ENCODE measurements at regions not wholly inside any gene's neighbourhood (a gene's known extent, or its start where the extent isn't known, plus 50 kb on each side); places are given as distances from the start of the nearest gene placed in this dataset.
"Not testable (repeated sequence)": the region's sequence is repeated elsewhere in the genome, so short reads cannot be mapped to it uniquely, and the experiment has no call there.

DNA sequence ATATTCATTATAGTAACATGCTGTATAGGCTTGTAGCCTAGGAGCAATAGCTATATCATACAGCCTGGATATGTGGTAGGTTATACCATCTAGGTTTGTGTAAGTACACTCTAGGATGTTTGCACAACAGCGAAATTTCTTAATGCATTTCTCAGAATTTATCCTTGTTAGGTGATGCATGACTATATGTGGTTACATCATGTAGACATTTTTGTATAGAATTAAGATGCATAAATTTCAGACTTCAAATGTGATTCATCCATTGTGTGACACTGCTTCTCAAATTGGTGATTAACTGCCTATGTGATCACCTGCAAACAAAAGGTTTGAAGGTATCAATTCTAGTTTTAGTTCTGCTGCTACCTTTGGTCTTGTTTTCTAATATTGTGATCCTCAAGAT is 1787.0 kb upstream of the PIK3C3 start:
- DNase-seq = no peak

DNA sequence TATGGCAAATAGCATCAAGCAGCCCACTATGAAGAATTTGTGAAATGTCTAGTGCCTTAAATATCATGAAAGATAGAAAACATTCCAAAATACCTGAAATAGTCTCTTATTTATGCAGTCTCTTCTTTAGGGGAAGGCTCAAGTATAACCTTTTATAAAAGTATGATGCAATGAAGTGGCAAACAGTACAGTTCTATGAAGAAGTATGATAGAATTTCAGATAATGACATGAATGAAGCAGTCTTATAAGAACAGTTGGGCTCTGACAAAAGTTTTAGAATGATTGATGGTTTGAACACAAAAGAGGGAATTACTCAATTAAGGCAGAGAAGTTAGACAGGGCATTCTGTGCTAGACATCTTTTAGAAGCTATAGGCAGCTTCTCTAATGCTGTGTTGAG is 1791.8 kb upstream of the PIK3C3 start:
- no peak for DNase-seq

DNA sequence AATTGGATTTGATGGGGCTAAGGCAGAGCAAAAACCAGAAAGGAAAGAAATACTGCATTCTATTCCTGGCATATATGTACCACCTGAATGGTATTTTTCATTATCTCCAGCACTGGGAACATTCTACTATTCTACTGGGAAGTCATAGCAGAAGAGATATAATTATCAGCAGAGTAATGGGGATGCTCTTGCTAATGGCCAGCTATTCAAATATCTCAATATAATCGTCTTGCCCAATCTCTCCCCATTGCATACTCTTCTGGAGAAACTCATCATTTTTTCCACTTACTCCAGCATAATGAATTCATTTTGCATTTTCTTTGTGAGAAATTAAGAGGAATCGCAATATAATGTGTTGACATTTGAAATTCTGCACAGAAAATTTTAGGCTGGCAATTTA is 1794.7 kb upstream of the PIK3C3 start:
- no peak for DNase-seq

DNA sequence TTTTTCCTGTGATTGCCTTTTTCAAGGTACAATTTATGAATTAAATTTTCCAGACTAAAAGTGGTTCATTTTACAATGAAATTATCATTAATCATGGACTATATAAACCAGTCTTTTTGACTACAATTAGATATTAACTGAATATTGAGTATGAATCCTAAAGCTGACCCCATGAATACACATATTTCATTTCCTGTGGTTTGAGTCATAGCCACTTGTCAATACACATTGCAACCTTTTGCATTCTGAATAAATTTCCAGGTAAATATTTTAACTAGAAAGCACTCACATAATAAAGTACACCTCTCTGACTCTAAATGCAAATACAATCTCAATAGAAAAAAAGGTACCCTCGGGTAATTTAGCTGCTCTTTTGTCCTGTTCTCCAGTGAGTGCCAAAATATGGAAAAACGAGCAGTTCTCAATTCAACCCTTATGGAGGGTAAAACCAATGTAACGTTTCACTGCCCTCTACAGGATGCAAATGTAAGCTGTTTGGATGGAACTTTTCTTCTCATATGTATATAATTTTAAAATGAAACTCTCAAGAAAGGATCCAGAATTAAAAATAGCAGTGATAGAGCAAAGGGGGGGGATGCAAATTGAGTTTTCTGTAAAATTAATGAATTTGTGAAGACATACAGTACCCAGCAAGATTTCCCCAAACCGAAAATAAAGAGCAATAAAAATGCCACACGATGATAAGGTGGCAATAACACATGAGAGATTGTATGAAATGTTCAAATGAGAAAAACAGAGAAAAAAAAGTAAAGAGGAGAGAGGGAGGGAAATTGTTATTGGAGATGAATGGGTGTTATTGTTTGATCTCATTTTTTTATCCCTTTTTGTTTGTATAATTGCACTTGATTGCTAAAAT is 1795.7 kb upstream of the PIK3C3 start:
- no peak for DNase-seq

DNA sequence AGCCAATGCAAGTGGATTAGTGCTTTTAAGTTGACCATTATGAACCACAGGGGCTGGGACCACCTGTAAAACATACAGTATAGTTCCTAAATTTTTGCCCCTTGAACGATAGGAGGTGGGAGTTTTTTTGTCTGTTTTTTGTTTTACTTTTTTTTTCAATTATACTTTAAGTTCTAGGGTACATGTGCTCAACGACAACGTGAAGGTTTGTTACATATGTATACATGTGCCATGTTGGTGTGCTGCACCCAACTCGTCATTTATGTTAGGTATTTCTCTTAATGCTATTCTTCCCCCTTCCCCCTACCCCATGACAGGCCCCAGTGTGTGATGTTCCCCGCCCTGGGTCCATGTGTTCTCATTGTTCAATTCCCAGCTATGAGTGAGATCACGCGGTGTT is 1797.9 kb upstream of the PIK3C3 start:
- no peak for DNase-seq

DNA sequence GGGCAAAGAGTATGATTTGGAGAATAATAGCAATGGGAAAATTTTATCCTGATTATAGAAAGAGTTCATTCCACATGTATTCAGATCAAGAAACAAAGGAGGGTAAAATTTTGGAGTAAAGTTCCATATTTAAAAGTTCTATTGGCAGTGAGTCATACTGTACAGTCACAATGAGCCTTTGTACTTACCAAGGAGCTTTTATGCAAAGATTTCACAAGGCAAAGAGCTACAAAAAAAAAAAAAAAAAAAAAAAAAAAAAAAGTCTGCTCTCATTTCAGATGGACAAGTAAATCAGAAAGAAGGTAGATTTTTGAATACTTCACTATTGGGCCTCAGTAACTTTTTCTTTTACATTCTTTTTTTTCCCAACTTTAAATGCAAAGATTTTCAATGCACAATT is 1802.2 kb upstream of the PIK3C3 start:
- DNase-seq = no peak

DNA sequence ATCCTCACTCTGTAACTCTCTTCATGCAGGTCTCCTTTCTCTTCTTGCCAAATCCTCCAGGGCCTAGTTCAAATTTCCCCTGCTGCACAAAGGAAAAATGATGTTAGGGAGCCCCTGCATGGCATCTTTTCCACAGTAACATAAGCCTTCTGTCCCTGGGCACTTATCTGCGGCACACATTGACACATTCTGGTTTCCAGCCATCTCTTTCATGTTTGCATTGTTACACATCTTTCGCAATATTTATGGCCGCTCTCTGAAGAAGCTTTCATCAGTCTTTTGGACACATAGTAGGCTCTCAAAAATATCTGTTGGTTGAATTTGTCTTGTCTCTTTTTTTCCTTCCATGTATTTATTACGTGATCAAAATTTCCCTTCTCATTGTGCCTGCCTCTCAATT is 1806.1 kb upstream of the PIK3C3 start:
- no peak for DNase-seq

DNA sequence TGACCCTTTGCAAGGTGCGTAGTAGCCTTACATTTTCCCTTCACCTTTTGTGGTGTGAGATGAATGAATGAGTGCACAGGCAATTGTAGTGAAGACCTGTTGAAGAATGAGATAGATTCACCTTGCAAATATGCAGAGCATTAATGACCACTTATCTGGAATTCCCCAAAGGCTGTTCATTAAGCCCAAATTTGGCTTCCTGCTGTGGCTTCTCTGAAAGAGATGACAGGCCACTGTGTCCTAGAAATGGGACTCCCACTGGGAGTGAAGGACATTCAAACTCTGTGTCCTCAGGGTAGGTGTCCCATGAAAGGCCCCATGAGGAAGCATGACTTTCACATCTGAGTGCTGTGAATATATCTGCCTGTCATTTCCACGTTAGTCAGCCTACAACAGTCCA is 1821.8 kb upstream of the PIK3C3 start:
- no peak for DNase-seq

DNA sequence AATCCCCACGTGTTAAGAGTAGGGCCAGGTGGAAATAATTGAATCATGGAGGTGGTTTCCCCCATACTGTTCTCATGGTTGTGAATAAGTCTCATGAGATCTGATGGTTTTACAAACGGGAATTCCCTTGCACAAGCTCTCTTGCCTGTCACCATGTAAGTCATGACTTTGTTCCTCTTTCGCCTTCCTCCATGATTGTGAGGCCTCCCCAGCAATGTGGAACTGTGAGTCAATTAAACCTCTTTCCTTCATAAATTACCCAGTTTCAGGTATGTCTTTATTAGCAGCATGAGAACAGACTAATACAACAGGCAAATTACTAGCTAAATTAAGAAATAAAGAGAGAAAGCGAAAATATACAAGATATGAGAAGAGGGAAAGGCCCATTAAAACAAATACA is 1822.6 kb upstream of the PIK3C3 start:
- not testable (repeated sequence) for DNase-seq

DNA sequence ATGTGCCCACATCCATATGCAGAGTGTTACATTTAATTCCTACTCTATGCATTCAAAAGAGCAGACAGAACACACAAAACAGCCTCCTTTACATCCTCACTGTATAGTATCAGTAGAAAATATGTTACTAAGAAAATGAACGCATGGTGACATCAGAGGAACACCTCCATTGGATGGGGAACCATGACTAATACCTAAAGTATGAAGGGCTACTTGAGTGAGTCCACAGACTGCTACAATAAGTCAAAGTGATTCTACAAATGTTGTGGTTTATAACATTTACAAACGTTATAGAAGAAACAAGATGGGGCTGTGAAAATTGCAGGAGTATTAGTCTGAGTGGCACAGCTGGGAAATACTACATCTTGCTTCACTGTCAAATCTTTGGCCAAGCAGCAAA is 1830.9 kb upstream of the PIK3C3 start:
- DNase-seq = no peak

DNA sequence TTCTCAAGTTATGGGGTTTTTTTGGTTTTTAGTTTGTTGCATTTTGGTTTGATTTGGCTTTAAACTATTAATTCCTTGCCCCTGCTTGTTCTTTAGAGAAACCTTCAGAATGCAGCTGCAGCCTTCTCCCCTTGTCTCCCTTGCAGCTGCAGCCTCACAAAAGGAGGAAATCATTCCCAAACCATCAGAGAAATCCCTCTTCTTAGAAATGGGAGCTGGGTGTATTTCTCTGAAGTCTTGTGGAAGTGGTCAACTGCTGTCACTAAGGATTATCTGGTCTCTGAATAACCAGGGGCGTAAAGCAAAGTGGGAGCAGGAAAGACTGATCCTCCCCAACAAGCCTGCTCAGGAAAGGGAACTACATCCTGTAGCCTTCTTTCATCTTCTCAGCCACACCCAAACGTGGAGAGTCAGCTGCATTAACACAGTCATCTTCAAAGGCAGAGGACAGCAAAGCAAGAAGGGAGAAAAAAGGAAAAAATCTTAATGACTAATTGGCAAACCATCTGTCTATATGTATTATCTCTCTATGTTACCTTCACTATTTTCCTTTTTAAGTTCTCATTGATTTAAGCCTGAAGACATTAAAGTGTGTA is 1834.1 kb upstream of the PIK3C3 start:
- DNase-seq = no peak

DNA sequence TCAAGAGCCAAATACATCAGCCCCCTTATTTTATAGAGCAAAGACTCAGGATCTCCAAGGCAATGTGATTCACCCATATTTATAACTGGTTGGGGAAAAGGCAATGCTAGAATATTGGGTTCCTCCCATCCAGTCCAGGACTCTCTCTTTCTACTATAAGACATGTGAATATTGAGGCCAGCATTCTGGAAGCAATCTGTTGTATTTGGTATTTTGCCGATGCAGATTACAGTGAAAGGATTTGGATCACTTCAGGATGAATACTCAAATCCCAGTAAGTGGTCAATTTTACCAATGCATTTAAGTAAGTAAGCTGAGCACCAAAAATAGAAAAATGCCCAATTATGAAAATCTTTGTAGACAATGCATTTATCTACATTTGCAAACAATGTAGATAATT is 1834.7 kb upstream of the PIK3C3 start:
- DNase-seq = no peak

DNA sequence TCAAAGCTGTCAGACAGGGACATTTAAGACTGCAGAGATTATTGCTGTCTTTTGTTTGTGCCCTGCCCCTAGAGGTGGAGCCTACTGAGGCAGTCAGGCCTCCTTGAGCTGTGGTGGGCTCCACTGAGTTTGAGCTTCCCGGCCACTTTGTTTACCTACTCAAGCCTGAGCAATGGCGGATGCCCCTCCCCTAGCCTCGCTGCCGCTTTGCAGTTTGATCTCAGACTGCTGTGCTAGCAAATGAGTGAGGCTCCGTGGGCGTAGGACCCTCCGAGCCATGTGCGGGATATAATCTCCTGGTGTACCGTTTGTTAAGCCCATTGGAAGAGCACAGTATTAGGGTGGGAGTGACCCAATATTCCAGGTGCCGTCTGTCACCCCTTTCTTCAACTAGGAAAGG is 1835.5 kb upstream of the PIK3C3 start:
- not testable (repeated sequence) for DNase-seq

DNA sequence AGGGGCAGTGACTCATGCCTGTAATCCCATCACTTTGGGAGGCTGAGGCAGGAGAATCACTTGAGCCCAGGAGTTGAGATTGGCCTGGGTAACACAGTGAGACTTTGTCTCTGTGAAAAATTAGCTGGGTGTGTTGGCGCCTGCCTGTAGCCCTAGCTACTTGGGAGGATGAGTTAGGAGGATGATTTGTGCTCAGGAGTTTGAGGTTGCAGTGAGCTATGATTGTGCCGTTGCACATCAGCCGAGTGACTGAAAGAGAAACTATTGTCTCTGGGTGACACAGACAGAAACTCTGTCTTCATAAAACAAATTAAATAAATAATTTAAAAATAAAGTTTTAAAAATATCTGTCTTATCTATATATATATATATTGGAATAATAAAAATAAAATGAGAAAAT is 1844.6 kb upstream of the PIK3C3 start:
- no peak for DNase-seq

DNA sequence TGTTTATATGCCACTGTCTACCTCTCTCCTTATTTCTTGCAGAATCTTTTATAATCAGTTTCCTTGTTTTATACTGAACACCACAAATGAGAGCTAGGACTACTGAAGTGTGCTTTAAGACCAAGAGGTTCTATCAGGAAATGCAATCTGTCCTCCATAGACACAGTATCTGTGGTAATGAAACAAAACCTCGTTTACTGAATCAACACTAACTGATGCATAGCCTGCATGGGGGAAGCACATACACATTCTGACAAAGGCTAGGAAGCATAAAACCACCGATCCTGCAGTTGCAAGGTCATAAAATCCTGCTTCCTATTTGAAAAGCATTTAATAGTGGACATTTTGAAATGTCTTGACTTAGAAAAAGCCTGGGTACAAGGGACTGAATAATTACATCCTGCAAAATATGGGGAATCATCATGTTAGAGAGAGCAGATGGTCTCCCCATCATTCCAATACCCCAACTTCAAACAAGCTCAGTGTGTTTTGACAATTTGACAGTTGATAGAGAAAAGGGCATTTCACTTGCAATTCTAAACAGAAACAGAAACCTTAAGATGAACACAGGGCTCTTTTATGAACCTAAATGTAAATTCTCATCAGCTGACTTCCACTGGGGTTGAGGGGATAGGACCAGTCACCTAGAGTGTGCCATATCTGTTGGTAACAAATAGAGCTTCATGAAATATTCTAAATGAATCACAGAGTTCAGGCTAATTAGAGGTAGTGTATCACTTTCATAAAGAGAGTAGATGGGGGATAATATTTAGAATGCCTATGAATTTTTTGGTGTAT is 1845.6 kb upstream of the PIK3C3 start:
- DNase-seq = no peak

DNA sequence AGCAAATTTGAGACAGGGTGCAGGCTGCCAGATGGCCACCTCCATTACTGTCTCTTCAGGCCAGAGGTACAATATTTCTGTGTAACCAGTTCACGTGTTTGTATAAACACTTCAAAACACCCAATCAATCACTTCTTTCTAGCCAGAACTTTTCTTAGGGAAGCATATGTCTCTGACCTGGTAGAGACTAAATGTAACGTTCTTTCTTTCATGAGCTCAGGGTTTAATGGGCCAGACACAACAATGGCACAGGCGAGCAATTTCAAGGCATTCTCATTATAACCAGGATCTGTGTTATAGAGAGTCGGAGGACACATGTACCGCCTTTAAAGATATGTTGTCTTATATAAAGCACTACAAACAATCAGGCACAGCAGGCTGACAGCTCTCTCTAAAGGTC is 1846.4 kb upstream of the PIK3C3 start:
- DNase-seq = no peak

DNA sequence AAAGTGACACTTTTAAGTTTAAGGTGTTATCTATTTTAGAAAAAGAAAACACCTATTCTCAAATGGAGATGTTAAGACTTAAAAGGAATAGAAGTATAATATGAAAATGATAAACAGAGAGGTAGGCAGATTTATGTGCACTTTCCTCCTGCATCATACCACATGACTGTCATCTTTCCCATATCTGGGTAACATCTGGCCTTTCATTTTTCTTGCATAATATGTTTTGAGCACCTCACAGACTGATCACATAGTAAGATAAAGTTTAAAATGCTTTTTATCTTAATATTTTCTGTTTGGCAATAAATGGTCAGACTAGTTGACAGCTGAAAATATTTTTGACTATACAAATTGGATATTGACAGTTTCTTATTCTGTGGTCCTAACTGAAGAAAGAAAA is 1852.1 kb upstream of the PIK3C3 start:
- DNase-seq = no peak

DNA sequence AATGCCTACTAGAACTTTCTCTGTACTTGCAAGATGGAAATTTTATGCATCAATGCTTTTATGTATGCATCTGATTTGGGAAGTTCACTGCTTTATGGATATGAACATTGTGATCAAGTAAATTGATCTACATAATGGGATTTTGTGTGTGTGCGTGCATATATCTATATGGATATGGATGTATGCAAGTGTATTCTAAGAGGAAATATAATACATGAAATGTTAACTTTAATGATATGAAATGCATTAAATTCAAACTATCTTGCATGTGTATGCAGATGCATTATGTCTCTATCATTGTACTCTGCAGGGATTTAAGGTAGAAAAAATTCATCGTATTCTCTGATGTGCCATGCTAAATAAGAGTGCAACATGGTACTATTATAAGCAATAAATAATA is 1855.4 kb upstream of the PIK3C3 start:
- no peak for DNase-seq

DNA sequence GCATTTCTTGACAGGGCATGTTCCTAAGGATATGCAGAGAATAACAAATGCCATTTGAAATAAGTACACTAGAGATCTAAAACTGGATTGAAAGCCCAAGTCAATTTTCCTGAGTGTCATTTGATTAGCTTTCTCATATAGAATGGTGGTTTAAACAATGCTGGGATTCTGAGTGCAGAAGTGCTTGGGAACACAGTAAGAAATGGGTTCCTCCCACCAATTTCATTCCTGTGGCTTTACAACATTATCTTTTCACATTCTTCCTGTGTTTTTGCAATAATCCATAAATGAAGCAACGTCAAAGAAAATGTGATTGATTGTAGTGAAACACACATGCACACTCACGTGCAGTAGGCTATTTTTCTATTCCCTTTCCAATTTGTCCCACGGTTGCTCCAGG is 1858.4 kb upstream of the PIK3C3 start:
- DNase-seq = no peak

DNA sequence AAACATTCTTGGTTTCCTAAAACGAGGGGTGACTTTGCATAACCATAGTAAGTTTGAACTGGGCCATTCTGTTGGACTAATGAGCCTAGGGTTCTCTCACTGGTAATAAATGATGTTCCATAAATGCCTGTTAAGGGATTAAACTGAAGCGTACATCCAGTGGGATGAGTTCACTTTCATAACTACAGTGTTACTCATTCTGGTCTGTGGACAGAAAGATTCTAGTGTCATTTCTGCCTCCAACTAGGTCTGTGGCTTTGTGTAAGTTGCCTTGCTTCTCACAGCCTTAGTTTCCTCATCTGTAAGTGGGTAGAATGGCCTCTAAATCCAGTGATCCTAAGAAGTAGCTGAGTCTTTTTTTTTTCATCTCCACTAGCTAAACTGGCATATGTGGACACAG is 1860.6 kb upstream of the PIK3C3 start:
- DNase-seq = no peak

DNA sequence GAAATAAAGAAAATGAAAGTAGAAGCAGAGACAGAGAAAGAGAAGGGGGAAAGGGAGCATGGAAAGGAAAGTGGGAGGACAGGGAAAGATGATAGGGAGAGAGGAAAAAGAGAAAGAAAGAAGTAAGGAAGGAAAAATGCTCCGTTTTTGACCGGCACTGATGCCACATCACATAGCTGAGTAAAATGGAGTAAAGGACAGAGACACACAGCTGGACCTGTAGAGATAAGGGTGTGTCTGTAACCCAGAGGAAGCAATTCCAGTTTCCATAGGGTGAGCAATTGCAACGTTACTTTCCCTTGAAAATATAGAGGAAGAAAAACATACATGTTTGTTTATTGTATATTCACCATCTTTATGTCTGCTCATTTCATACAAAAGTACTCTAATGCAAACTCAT is 1866.9 kb upstream of the PIK3C3 start:
- no peak for DNase-seq

DNA sequence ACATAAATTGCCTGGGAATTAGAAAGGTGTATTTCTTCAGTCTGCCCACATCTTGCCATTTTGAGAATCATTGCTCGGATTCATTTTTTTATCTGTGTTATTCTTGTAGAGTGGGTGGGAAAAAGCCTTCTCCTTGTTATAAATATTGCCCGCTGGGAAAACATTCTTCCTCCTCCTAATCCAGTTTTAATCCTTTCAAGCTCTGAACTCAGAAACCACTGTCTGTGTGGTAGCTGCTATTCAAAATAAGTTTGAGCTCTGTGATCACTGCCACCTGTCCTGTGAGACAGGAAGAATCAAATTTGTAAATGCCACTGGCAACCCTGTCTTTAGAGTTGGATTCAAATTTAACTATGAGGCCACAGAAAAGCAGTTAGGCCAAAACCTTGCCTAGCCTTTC is 1875.2 kb upstream of the PIK3C3 start:
- no peak for DNase-seq

DNA sequence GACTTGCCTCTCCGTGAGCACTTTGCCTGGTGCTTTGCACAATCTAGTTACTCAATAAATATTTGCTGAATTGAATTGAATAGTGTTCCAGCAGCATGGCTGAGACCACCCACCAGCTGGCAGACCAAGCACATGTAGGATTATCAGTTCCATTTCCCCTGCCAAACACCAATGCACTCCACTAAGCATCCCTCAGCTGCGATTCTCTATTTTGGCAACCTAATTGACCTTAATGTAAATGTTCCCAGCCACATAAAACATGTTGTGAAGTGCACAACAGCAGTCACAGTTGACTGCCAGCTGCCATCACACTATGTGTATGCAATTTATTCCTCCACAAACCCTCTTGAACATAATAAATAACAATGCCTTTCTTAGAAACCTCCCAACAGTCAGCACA is 1879.4 kb upstream of the PIK3C3 start:
- DNase-seq = no peak

DNA sequence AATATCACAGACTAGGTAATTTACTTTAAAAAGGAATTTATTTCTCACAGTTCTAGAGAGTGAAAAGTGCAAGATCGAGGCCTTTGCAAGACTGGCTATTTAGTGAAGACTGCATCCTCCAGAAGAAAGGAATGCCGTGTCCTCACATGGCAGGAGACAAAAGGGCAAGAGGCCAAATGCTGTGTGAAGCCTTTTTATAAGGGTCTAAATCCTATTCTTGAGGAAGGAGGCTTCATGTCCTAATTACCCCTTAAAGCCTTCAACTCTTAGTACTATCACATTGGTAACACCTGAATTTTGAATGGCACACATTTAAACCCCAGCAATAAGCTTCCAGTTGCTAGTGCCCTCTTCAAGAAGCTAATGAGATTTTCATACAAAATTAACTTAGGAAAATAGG is 1882.3 kb upstream of the PIK3C3 start:
- no peak for DNase-seq
